GM19023 (cell line): ENCODE measurements at regions not wholly inside any gene's neighbourhood (a gene's known extent, or its start where the extent isn't known, plus 50 kb on each side); places are given as distances from the start of the nearest gene placed in this dataset.

Experiments used
- ATAC-seq: cut with Tn5 transposase; IDR thresholded peaks from one replicate; pipeline ENCODE4 v1.9.1; 2021; ENCODE audit warnings: mild to moderate bottlenecking, moderate library complexity; ENCODE audit not compliant: unreplicated experiment

DNA sequence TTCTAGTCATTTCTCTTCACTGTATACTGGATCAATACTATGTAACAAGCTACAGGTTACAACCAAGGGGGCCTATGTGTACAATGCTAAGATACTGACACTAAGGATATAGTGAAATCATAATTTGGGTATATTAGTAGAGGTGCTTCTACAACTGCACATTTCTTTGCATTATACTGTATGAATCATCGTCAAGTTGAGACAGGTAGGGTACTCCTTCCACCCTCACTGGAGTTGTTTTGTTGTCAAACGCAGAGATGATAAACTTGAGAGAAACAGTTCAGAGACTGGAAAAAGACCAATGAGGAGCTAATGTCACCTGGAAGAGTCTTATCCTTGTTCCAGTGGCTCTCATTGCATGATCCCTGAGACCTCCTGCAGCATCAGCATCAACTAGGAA is 208.2 kb upstream of the PRPS1L1 start:
- no peak for ATAC-seq

DNA sequence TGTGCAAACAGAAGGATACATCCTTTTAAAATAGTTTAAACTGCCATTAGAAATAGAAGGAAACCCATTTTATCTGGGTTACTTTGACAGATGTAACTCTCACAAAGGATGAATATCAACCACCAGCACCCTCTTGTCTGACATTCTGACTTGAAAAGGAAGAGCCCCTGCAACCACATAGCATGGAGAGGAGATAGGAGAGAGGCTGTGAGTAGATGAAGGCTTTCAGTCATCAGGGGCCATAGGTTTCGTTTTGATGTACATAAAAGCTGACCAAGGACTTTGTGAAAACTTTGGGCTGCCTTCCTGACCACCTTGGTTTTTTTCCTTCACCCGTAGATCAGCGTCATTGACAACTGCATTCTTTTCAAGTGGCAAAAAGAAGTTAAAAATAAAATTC is 211.6 kb upstream of the PRPS1L1 start:
- no peak for ATAC-seq

DNA sequence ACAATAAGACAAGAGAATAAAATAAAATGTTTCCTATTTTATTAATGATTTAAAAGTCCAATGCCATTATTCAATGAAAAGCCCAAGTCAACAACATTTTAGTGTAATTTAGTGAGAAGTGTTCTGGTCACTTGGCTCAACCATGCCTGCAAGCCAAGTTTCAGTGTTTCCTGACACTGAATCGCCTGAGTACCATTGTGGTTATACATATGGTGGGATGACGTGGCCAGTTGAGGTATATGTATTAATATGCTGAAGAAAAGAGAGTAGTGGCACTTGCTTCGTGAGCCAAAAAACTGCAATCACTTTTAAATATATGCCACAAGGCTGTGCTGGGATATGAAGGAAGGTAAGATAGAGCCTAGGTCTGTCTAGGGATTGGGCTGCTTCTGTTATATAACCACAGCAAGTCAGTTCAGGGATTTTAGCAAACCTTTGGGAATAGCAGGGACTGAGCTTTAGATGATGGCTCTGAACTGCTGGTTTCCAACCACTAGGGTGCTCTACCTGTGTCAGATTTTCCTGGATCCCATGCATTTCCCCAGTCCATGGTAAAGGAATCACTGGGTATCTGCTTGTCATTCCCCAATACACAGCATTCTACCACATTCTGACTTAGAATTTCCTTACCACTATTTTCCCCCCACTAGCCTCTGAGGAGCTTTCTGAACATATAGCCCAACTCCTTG is 214.0 kb upstream of the PRPS1L1 start:
- no peak for ATAC-seq

DNA sequence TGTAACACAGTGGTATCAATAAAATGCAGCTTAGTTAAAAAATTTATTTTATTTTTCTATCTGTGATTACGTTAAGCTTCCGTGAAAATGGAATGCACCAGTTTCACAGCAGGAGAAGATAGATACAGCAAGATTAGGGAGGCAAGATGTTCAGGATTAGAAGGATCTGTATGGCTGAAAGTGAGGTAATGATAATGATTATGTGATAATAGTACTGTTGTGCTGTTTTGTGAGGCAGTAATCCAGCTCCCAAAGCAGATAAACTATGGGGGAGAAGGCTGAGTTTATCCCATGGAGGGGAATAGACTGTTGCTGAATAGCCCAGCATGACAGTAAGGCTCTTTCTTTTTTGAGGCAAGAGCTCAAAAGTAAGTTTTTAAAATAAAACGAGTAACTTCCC is 216.1 kb upstream of the PRPS1L1 start:
- ATAC-seq: no peak

DNA sequence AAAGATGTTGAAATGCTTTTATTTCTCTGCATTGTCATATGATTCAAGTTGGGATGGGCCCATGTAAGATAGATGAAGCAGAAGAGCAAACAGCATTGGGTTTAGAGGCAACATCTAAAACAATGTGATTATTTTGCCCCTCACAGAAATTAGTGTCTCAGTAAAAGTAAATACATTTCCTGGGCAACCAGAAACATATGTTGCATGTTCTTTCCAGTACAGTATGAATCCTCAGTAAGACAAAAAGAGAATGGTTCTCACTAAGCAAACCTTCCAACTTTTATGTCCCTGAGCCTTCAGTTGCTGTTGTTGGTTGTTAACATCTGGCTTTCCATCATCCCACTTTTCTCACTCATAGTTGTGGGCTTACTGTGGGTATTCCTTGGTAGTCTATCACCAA is 222.5 kb upstream of the PRPS1L1 start:
- no peak for ATAC-seq

DNA sequence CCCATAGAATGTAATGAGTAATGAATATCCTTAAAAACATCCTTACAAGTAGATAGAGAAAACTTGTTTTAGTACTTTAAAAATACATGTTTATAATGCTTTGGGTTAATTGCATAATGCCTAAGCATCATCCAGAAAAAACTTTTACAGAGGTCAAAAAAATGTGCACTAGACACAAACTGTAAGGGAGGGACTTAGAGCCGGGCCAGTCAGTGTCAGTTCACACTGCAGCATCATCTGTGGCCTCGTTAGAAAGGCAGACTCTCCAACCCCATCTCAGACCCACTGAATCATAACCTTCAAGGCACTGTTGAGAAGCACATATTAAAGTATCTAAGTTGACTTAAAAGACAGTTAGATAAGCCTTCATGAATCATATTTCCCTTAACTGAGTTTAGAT is 230.1 kb upstream of the PRPS1L1 start:
- no peak for ATAC-seq

DNA sequence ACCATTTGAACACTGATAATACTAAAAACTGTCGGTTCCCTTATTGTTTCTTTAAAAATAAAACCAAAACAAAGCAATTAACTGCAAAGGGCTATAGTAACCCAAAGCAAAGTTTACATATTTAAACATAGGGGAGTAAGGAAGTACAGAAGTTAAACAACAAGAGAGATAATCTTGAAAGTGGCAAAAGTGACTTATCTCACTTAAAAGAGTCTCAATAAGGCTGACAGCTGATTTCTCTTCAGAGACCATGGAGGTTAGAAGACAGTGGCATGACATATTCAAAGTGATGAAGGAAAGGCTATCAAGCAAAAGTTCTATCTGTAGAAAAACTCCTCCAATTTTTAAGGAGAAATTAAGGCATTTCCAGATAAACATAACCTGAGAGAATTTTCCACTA is 233.5 kb upstream of the HDAC9 start:
- ATAC-seq: no peak

DNA sequence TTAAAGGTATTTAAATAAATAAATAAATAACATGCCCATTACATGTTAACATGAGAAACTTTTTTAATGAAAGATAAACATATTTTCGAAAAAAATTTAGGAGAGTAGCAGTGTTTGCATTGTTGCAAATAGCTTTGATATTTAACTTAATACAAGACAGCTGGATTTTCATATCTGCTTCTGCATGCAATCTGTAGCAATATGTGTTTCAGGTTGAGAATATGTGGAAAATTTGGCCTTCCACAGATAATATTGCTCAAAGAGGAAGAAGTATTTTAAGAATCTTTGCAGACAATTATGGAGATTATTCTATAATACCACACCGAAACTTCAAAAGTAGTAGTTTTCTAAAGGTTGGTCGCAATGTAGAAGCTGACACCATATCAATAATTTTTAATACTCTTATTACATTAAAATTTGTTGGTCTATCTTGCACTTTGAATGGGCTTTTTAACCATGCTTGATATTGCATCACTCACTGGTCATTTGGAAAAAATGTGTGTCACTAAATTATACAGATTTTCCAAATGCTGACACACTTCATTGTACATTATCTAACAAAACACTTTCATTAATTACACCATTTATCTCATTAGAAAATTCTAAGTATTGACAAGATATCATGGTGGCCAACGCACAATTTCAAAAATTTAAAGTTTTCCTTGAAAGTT is 229.8 kb upstream of the HDAC9 start:
- no peak for ATAC-seq

DNA sequence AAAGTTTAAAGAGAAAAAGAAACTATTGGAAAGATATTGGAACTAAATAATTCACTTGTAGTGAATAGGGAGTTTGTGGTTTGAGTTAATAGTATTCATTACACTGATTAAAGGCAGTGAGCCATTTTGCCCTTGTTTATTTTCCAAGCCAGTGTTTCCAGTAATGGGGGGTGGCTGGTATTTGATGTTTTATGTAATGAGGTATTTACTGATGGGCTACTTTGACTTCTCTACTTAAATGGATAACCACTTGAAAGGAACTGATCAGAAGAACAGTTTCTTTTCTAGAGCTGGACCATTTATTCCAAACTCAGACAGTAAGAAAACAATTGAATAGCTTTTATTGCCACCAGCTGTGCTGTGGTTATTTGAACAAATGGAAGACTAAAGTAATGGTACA is 227.0 kb upstream of the HDAC9 start:
- ATAC-seq: no peak

DNA sequence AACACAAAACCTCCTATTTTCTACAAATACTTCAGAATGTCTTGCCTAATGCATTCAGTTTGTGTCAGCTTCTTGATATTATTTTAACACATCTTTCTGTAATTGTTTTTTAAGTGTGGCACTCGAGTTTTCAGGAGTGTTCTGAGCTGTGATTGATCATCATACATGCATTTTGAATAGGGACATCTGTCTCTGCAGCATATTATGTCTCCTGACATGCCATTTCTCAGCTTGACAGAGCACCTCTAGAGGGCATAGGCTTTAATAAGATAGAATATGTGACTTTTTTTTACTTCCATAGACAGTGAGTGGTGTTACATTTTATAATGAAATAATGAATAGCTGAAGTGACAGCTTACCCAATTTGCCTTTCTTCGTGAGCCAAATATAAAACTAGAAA is 219.2 kb upstream of the HDAC9 start:
- no peak for ATAC-seq

DNA sequence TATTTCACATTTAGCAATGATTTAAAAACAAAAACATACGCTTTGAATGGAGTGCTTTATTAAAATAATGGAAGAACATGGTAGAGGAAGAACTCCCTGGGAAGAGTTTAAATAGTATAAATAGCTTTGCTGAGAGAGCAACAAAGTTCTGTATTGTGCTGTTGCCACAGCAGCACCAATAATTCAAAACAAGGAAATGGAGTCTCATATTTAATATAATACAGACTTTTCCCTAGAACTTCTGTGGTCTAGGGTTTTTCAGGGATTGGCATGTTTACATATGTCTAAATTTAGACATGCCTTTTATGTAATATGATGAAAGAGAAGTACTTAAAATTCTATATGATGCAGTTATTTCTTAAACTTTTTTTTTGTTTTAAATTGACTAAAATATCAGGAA is 217.2 kb upstream of the HDAC9 start:
- no peak for ATAC-seq

DNA sequence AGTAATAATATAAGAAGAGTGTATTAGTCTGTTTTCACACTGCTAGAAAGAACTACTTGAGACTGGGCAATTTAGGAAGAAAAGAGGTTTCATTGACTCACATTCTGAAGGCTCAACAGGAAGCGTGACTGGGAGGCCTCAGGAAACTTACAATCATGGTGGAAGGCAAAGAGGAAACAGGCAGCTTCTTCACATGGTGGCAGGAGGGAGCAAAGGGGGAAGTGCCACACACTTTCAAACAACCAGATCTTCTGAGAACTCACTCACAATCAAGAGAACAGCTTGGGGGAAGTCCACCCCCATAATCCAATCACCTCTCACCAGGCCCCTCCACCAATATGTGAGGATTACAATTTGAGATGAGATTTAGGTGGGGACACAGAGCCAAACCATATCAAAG is 212.5 kb upstream of the HDAC9 start:
- no peak for ATAC-seq

DNA sequence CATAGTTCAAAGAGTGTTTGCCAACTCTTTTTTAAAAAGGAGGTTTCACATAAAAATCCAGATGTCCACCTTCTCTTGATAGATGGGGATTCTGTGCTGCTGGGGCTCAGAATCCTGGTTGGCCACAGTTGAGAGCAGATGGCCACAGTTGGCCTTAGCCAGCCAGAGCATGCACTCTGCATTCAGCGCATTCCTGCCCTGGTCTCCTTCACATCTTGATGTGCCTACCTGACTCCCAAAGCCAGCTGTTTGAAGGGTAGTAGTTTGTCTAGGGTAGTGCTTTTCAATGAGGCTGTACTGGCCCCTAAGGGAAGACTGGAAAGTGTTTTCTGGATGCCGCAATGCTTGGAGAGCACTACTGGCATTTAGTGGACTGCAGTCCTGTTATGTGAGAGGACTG is 208.1 kb upstream of the HDAC9 start:
- no peak for ATAC-seq

DNA sequence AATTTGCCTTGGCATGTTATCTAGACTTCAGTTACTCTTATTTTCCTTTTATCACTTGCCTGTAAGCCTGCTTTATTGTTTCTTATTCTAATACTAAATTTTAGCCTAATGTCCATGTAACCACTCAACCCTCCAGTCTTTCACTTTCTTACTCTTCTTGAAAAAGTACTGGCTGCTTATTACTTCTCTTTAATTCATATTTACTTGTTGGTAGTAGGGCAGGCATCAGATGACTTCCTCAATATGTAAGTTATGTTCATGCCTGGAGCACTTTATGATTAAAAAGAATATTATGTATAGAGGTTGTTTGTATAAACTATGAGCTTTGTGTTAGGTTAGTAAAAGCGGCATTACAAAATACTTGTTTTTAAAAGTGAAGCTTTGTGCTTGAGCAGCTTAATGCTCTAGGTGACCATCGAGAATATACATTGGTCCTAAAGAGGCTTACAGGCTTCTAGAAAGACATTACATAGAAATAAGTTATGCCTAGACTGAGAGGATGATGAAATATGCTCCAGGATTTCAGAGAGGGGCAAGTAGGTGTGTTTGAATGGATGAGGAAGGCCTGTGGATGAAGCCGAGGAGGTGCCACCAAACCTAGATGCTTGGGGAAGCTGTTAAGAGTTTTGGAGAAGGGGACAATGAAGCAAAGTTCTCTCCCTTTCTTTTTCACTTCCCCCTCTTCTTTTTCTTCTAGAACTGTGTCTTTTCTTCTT is 207.1 kb upstream of the HDAC9 start:
- no peak for ATAC-seq

DNA sequence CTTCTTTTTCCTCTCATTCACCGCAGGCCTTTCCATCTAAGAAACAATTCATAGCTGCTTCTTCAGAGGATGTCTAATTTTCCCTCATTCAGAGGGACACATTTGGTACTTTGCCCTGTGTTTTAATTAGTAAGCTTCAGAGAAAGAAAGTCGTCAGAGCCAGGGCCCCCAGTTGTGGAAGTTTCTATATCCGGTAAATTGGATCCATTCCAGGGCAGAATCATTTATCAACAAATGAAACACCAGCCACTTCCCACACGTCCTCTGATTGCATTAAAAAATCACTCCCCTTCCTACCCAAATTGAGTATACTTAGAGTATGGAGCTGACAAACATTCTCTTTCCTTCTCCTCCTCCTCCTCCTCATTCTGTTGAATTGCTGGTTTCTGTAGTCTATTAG is 205.8 kb upstream of the HDAC9 start:
- no peak for ATAC-seq

DNA sequence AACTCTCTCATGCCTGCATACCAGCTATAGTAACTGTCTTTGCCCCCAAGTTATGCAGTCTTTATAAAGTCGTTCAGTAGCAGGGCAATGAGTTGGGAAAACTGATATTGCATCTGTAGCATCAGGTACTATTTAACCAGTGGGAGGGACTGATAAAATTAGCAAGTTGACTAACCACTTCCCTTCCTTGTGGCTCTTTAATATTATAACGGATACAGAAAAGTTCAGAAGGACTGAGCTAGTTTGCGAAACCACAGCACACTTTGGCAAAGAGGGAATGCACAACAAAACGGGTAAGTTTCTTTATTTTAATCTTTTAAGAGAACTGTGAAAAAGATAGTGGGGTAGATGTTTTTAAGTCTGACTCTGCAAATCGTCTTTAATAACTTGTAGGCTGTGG is 205.3 kb upstream of the HDAC9 start:
- no peak for ATAC-seq

DNA sequence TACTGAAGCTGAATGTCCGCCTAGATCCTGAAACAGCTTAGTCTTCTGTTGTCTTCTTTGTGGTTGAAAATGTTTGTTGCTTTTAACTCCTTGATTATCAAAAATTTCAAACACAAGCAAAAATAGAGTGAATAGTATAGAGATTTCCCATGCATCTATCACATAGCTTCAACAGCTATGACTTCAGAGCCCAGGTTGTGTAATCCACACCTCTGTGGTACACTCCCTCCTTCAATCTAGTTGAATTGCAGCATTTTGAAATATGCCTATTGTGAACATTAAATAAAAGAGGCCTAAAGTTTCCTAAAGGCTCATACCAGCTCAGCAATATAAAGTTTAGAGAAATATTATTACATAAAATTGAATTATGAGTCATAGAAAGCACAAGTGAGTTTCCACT is 204.7 kb upstream of the HDAC9 start:
- no peak for ATAC-seq

DNA sequence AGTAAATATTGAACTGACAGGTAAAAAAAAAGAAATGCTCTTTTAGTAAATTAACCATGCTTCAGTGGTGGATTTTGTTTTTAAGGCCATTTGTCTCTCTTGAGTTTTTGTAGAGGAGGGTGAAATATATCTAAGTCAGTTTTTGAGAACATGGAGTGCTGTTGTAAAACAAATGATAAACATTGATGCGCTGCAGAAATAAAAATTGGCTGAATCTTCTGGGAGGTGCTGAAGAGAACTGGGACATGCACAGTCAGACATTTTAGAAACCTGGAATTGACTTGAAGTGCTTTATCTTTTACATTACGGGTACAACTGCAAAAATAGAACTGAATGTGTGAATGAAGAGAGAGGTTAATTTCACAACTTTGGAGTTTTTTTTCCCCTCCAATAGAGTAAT is 203.0 kb upstream of the HDAC9 start:
- ATAC-seq: no peak

DNA sequence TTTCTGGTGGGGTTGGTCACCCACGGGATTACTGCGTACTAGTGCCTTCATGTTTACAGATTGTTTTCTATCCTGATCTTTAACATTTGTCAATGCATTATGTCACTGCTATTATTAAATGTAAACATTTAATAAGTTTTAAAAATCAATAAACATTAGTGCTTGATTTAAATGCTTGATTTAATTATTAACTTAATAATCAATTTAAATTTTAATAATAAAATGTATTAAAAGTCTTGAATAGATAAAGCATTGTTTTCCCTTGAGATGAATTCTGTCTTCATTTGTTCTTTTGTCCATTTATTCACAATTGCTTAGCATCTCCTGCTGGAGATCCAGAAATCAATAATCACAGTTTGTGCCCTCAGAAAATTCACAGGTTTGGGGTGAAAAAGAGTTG is 201.8 kb upstream of the HDAC9 start:
- ATAC-seq: no peak

DNA sequence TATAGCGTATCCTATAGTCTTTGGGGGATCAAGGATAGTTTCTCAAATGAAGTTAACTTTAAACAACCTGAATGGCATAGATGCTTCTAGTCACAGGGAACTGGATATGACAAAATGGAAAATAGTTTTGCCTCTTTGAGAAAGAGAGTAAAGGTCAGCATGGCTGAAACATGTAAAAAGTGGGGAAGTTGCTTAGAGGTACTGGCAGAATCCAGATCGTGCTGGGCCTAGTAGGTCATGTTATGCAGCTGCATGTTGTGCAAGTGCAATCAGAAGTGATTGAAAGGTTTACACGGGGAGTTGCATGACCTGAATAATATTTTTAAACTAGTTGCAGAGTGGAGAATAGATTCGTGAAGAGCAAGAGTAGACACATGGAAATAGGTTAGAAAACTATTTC is 201.1 kb upstream of the HDAC9 start:
- ATAC-seq: no peak

DNA sequence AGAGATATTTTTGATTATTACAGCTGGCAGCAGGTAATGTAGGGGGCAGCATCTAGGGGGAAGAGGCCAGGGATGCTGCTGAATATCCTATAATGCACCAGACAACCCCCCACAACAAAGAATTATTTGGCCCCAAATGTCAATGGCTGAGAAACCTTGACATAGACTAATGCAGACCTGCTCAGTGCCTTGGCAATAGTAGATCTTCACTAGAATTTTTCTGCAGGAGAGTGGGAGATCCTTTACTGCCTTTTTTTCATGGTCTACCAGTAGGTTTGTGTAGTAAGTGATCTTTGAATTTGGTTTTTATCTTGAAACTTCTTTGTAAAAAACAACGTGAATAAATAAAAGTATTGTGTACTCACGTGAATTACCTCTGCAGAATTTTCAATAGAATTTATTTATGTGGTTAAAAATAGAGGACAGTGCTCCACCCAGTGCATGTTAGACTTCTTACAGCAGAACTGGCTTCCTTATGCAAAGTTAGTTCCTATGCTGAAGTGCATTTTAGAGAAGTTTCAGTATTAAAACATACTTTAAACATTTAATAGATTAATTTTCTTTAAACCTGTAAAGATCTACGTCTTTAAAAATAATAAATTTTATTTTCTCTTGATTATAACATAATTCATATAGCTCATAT is 199.6 kb upstream of the HDAC9 start:
- ATAC-seq: no peak

DNA sequence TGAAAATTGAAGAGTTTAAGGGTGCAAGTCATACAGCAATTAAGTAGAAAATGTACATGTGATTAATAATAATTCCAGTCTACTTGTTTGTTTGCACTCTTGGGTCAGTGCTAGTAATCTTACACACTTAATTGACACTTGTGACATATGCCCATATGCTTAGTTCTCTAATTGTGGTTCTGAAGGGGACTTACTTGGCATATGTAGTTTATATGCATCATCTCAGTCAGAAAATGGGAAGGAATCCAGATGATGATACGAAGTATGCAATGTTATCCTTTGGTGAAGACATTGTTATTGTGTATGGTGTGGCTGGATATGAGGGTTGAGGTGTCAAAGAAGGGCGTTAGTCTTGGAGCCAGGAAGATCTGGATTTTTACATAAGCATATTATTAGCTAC is 193.5 kb upstream of the HDAC9 start:
- no peak for ATAC-seq
